B cell (primary cell): ENCODE measurements at regions not wholly inside any gene's neighbourhood (a gene's known extent, or its start where the extent isn't known, plus 50 kb on each side); places are given as distances from the start of the nearest gene placed in this dataset.

ENCODE experiments used
- CTCF ChIP-seq: fragments of 200-600 bp; IDR thresholded peaks from one replicate; pipeline ENCODE4 v1.8.0; 2022; ENCODE audit warnings: antibody characterized with exemption, mild to moderate bottlenecking
- EZH2 ChIP-seq: IDR thresholded peaks from 2 replicates; pipeline ENCODE4 v1.6.1; 2012; ENCODE audit warnings: borderline replicate concordance, low read depth, mild to moderate bottlenecking, moderate library complexity, low read length; ENCODE audit not compliant: insufficient read depth, poor library complexity, severe bottlenecking

GRCh38 chr7:84364708-84365107 is 170.1 kb upstream of the SEMA3A start:
- TF ChIP-seq EZH2 (no peak), CTCF (no peak)
